ENCODE measurements at regions not wholly inside any gene's neighbourhood (a gene's known extent, or its start where the extent isn't known, plus 50 kb on each side); places are given as distances from the start of the nearest gene placed in this dataset.

DNA sequence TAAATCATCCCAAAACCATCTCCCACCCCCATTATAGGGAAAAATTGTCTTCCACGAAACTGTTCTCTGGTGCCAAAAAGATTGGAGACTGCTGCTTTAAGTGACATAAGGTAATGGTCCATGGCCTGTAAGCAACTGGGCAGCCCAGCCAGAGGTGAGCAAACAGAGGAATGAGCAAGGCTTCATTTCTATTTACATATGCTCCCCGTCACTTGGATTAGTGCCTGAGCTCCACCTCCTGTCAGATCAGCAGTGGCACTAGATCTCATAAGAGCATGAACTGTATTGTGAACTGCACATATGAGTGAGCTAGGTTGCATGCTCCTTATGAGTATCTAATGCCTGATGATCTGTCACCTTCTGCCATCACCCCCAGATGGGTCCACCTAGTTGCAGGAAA lies 1159.8 kb upstream of the ALCAM start:
- TF ChIP-seq, protein P1, sequence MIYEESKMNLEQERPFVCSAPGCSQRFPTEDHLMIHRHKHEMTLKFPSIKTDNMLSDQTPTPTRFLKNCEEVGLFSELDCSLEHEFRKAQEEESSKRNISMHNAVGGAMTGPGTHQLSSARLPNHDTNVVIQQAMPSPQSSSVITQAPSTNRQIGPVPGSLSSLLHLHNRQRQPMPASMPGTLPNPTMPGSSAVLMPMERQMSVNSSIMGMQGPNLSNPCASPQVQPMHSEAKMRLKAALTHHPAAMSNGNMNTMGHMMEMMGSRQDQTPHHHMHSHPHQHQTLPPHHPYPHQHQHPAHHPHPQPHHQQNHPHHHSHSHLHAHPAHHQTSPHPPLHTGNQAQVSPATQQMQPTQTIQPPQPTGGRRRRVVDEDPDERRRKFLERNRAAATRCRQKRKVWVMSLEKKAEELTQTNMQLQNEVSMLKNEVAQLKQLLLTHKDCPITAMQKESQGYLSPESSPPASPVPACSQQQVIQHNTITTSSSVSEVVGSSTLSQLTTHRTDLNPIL (CRISPR knock-in tag; IDR thresholded peaks at IDR 0.05; ENCODE audit: low read depth) = no peak
- TF ChIP-seq ZFP3 (CRISPR knock-in tag; IDR thresholded peaks at IDR 0.05) (no peak), ZFP30 (CRISPR knock-in tag; IDR thresholded peaks at IDR 0.05) (no peak), TCF4 (CRISPR knock-in tag; IDR thresholded peaks at IDR 0.05; ENCODE audit: borderline replicate concordance) (no peak), GLIS3 (CRISPR knock-in tag; IDR thresholded peaks at IDR 0.05) (no peak), TOX (CRISPR knock-in tag; IDR thresholded peaks at IDR 0.05; ENCODE audit: borderline replicate concordance) (no peak), ZNF8 (CRISPR knock-in tag; IDR thresholded peaks at IDR 0.05) (no peak), ESRRG (CRISPR knock-in tag; IDR thresholded peaks at IDR 0.05) (no peak), BACH2 (CRISPR knock-in tag; IDR thresholded peaks at IDR 0.05; ENCODE audit: borderline replicate concordance) (no peak)
- TF ChIP-seq, protein P2, sequence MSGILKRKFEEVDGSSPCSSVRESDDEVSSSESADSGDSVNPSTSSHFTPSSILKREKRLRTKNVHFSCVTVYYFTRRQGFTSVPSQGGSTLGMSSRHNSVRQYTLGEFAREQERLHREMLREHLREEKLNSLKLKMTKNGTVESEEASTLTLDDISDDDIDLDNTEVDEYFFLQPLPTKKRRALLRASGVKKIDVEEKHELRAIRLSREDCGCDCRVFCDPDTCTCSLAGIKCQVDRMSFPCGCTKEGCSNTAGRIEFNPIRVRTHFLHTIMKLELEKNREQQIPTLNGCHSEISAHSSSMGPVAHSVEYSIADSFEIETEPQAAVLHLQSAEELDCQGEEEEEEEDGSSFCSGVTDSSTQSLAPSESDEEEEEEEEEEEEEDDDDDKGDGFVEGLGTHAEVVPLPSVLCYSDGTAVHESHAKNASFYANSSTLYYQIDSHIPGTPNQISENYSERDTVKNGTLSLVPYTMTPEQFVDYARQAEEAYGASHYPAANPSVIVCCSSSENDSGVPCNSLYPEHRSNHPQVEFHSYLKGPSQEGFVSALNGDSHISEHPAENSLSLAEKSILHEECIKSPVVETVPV (CRISPR knock-in tag; IDR thresholded peaks at IDR 0.05) = no peak
